ENCODE measurements at regions not wholly inside any gene's neighbourhood (a gene's known extent, or its start where the extent isn't known, plus 50 kb on each side); places are given as distances from the start of the nearest gene placed in this dataset.

GRCh38 chr5:61969755-61970154, 336.3 kb upstream of the KIF2A start:
- TF ChIP-seq CTCF (IDR thresholded peaks at IDR 0.05; ENCODE audit: low read depth, low read length): no peak
- H3K4me3 ChIP-seq (ENCODE audit: low read depth, low read length): no peak overlapping the region

GRCh38 chr5:61970218-61970617, 335.8 kb upstream of the KIF2A start:
- TF ChIP-seq CTCF (IDR thresholded peaks at IDR 0.05; ENCODE audit: low read depth, low read length): no peak
- no peak overlapping the region for H3K4me3 ChIP-seq (ENCODE audit: low read depth, low read length)

- no peak overlapping the region for H3K4me3 ChIP-seq (ENCODE audit: low read depth, low read length)
- TF ChIP-seq CTCF (IDR thresholded peaks at IDR 0.05; ENCODE audit: low read depth, low read length): no peak
Measured at GRCh38 chr5:61974680-61975079, 331.3 kb upstream of the KIF2A start.

- no peak for TF ChIP-seq CTCF (IDR thresholded peaks at IDR 0.05; ENCODE audit: low read depth, low read length)
- H3K4me3 ChIP-seq (ENCODE audit: low read depth, low read length): no peak overlapping the region
Measured at GRCh38 chr5:61981886-61982285, 324.1 kb upstream of the KIF2A start.

GRCh38 chr5:61991430-61991829, 314.6 kb upstream of the KIF2A start:
- no peak for TF ChIP-seq CTCF (IDR thresholded peaks at IDR 0.05; ENCODE audit: low read depth, low read length)
- H3K4me3 ChIP-seq (ENCODE audit: low read depth, low read length): no peak overlapping the region

GRCh38 chr5:61991866-61992265, 314.1 kb upstream of the KIF2A start:
- TF ChIP-seq CTCF (IDR thresholded peaks at IDR 0.05; ENCODE audit: low read depth, low read length): no peak
- H3K4me3 ChIP-seq (ENCODE audit: low read depth, low read length): no peak overlapping the region

GRCh38 chr5:61993295-61993927, 312.6 kb upstream of the KIF2A start:
- H3K4me3 ChIP-seq (ENCODE audit: low read depth, low read length): no peak overlapping the region
- no peak for TF ChIP-seq CTCF (IDR thresholded peaks at IDR 0.05; ENCODE audit: low read depth, low read length)

All from WI38 (cell line).